Astrocyte of the spinal cord (primary cell): ENCODE measurements at regions not wholly inside any gene's neighbourhood (a gene's known extent, or its start where the extent isn't known, plus 50 kb on each side); places are given as distances from the start of the nearest gene placed in this dataset.

ENCODE experiments used
- DNase-seq: peaks from one replicate; pipeline ENCODE4 v3.0.0; 2011; ENCODE audit warnings: low read depth, low spot score
- H3K4me3 ChIP-seq: 2 replicates; pipeline ENCODE4 v1.5.1; 2011; ENCODE audit warnings: low read depth, mild to moderate bottlenecking, low read length, moderate library complexity
- CTCF ChIP-seq: IDR thresholded peaks from 2 replicates; pipeline ENCODE4 v1.5.1; 2012; ENCODE audit warnings: low read depth, mild to moderate bottlenecking, low read length, inconsistent platforms
- in situ Hi-C: cut with HindIII; loops from 2 replicates; pipeline ENCODE4 v1.10.0; 2017; ENCODE audit warnings: low sequenced_read_pairs

- TF ChIP-seq CTCF: no peak
- no peak for DNase-seq
- in situ Hi-C loops: no loop called here
- H3K4me3 ChIP-seq: no peak overlapping the region
Measured at GRCh38 chr6:109306733-109307132, 75.5 kb downstream of the CD164 start.

GRCh38 chr6:109305028-109305427 lies 77.2 kb downstream of the CD164 start:
- no peak for TF ChIP-seq CTCF
- in situ Hi-C loops: no loop called here
- DNase-seq: no peak
- H3K4me3 ChIP-seq: no peak overlapping the region

GRCh38 chr6:109304284-109305015 lies 77.8 kb downstream of the CD164 start:
- DNase-seq: no peak
- TF ChIP-seq CTCF: no peak
- in situ Hi-C loops: no loop called here

GRCh38 chr6:109303640-109304283 lies 78.5 kb downstream of the CD164 start:
- TF ChIP-seq CTCF: no peak
- DNase-seq: no peak
- in situ Hi-C loops: no loop called here
- H3K4me3 ChIP-seq: no peak overlapping the region

More at GRCh38 chr6:109304284-109305015, 77.8 kb downstream of the CD164 start:
- no peak overlapping the region for H3K4me3 ChIP-seq

- no peak for DNase-seq
- in situ Hi-C loops: no loop called here
- no peak overlapping the region for H3K4me3 ChIP-seq
Measured at GRCh38 chr6:109303164-109303563, 79.1 kb downstream of the CD164 start.

GRCh38 chr6:109302176-109302575 lies 80.1 kb downstream of the CD164 start:
- no peak for DNase-seq
- in situ Hi-C loops: no loop called here
- TF ChIP-seq CTCF: no peak
- H3K4me3 ChIP-seq: no peak overlapping the region

More at GRCh38 chr6:109303164-109303563, 79.1 kb downstream of the CD164 start:
- TF ChIP-seq CTCF: no peak
